ENCODE measurements at regions not wholly inside any gene's neighbourhood (a gene's known extent, or its start where the extent isn't known, plus 50 kb on each side); places are given as distances from the start of the nearest gene placed in this dataset.
"Not testable (repeated sequence)": the region's sequence is repeated elsewhere in the genome, so short reads cannot be mapped to it uniquely, and the experiment has no call there.

DNA sequence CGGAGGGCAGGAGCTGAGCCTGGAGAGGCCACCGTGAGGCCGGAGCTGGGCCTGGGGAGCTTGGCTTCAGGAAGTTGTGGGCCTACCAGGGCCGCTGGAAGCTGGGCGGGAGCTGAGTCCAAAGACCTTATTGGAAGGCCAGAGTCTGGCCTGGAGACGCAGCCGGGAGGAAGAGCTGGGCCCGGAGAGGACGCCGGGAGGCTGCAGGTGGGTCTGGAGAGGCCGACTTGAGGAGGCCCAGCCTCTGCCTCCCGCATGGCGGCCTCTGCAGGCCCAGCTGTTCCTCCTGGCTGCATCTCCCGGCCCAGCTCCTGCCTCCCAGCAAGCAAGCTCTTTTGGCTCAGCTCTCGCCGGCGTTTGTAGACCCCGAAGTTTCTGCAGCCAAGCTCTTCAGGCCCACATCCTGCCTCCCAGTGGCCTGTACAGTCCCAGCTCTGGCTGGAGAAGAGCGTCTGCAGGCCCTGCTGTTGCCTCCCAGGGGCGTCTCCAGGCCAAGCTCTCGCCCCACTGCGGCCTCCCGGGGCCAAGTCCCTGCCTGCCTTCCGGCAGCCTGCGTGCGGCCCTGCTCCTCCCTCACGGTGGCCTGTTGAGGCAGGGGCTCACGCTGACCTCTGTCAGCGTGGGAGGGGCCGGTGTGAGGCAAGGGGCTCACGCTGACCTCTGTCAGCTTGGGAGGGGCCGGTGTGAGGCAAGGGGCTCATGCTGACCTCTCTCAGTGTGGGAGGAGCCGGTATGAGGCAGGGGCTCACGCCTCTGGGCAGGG lies 70.4 kb upstream of the COBL start:
- H2AFZ ChIP-seq (ENCODE audit: low read length); H2BK120ac ChIP-seq (replicated peaks; ENCODE audit: low read depth, low read length); H3K4me2 ChIP-seq (ENCODE audit: insufficient read depth in 1 of 2, low read depth in 2 of 2, low read length in 2 of 2); H2BK5ac ChIP-seq (ENCODE audit: low read depth, low read length); H3K14ac ChIP-seq (ENCODE audit: insufficient read length); FAIRE-seq; H3K4ac ChIP-seq (replicated peaks; ENCODE audit: insufficient read length, low read depth, low read length); H4K5ac ChIP-seq (ENCODE audit: insufficient read length, low read depth, low read length); H3K23ac ChIP-seq (ENCODE audit: insufficient read length); H3K36me3 ChIP-seq (ENCODE audit: control insufficient read depth in 2 of 4, insufficient read depth in 4 of 4, low read length in 3 of 4); H4K91ac ChIP-seq (replicated peaks; ENCODE audit: insufficient read length, low read length); H2BK15ac ChIP-seq (ENCODE audit: low read length); POLR2A ChIA-PET (ENCODE audit: partially characterized antibody); H3K9ac ChIP-seq (replicated peaks in 1 of 4; ENCODE audit: extremely low read depth in 1 of 4, low read depth in 3 of 4, low read length in 3 of 4); H2BK20ac ChIP-seq (ENCODE audit: low read length); H3K27ac ChIP-seq (ENCODE audit: low read depth, low read length); H4K20me1 ChIP-seq (replicated peaks in 1 of 2; ENCODE audit: control insufficient read depth in 1 of 2, insufficient read depth in 2 of 2, low read length in 2 of 2); H3K4me1 ChIP-seq (replicated peaks in 1 of 4; ENCODE audit: control insufficient read depth in 3 of 4, insufficient read depth in 4 of 4, low read length in 3 of 4); H3K27me3 ChIP-seq (replicated peaks in 1 of 4; ENCODE audit: control insufficient read depth in 3 of 4, extremely low read depth in 1 of 4, insufficient read depth in 3 of 4, low read length in 3 of 4); H2BK12ac ChIP-seq (ENCODE audit: low read depth, low read length); H3K79me1 ChIP-seq (ENCODE audit: low read depth, low read length); H3K23me2 ChIP-seq (ENCODE audit: low read depth, low read length); H3K18ac ChIP-seq (ENCODE audit: extremely low read depth, low read length); H3K4me3 ChIP-seq (ENCODE audit: extremely low read depth in 1 of 4, insufficient read depth in 2 of 4, low read depth in 3 of 4, low read length in 4 of 4); DNase-seq (ENCODE audit: low read depth in 1 of 2, low spot score in 2 of 2); H3K9me3 ChIP-seq (ENCODE audit: insufficient read depth in 2 of 2, low read depth in 1 of 2, low read length in 1 of 2); H3K79me2 ChIP-seq (ENCODE audit: control insufficient read depth in 1 of 2, insufficient read depth in 2 of 2, low read length in 2 of 2); H2AK5ac ChIP-seq (ENCODE audit: low read depth, low read length); H3K56ac ChIP-seq (replicated peaks; ENCODE audit: insufficient read length, low read depth, low read length); H4K8ac ChIP-seq (ENCODE audit: extremely low read depth, insufficient read depth, low read length): not testable (repeated sequence)
- 85% methylated on average over 14 of the region's 34 CpGs; no CpG with 5 or more reads in 1 of the 2 experiments for WGBS, 2 experiments (ENCODE audit: extremely low coverage in 1 of 2, insufficient coverage in 1 of 2, insufficient read length in 1 of 2, insufficient replicate concordance in 2 of 2, low coverage in 1 of 2, low lambda C conversion rate in 2 of 2, missing lambda C conversion rate in 1 of 2)
- CTCF ChIA-PET (ENCODE audit: partially characterized antibody) = interaction anchor here (0.9 to 1.9 kb wide), 2 partner anchors 19 to 40 kb away, joined by 3 to 8 read pairs; no protein-coding TSS in a partner anchor

DNA sequence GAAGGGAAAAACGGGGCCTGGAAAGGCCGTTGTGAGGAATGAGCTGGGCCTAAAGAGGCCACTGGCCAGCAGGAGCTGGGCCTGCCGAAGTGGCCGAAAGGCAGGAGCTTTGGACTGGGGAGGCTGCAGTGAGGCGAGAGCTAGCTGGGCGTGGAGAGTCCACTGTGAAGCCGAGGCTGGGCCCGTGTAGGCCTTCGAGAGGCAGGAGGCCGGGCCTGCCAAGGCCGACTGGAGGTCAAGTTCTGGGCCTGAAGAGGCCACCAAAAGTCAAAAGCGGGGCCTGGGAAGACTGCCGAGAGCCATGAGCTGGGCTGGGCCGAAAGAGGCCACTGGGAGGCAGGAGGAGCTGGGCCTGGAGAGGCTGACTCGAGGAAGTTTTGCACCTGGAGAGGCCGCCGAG lies 69.6 kb upstream of the COBL start:
- WGBS, 2 experiments (ENCODE audit: extremely low coverage in 1 of 2, insufficient coverage in 1 of 2, insufficient read length in 1 of 2, insufficient replicate concordance in 2 of 2, low coverage in 1 of 2, low lambda C conversion rate in 2 of 2, missing lambda C conversion rate in 1 of 2) = 96% methylated on average over 12 of the region's 17 CpGs; no CpG with 5 or more reads in 1 of the 2 experiments
- FAIRE-seq; H2BK12ac ChIP-seq (ENCODE audit: low read depth, low read length); H2BK5ac ChIP-seq (ENCODE audit: low read depth, low read length); H4K5ac ChIP-seq (ENCODE audit: insufficient read length, low read depth, low read length); DNase-seq (ENCODE audit: low read depth in 1 of 2, low spot score in 2 of 2); H3K14ac ChIP-seq (ENCODE audit: insufficient read length); POLR2A ChIA-PET (ENCODE audit: partially characterized antibody); H3K79me1 ChIP-seq (ENCODE audit: low read depth, low read length); H3K27ac ChIP-seq (ENCODE audit: low read depth, low read length); H3K9ac ChIP-seq (replicated peaks in 1 of 4; ENCODE audit: extremely low read depth in 1 of 4, low read depth in 3 of 4, low read length in 3 of 4); H4K91ac ChIP-seq (replicated peaks; ENCODE audit: insufficient read length, low read length); H2AK5ac ChIP-seq (ENCODE audit: low read depth, low read length); H3K18ac ChIP-seq (ENCODE audit: extremely low read depth, low read length); H2BK20ac ChIP-seq (ENCODE audit: low read length); H3K4me1 ChIP-seq (replicated peaks in 1 of 4; ENCODE audit: control insufficient read depth in 3 of 4, insufficient read depth in 4 of 4, low read length in 3 of 4); H3K4me2 ChIP-seq (ENCODE audit: insufficient read depth in 1 of 2, low read depth in 2 of 2, low read length in 2 of 2); H3K4me3 ChIP-seq (ENCODE audit: extremely low read depth in 1 of 4, insufficient read depth in 2 of 4, low read depth in 3 of 4, low read length in 4 of 4); H3K36me3 ChIP-seq (ENCODE audit: control insufficient read depth in 2 of 4, insufficient read depth in 4 of 4, low read length in 3 of 4); H3K9me3 ChIP-seq (ENCODE audit: insufficient read depth in 2 of 2, low read depth in 1 of 2, low read length in 1 of 2); H3K56ac ChIP-seq (replicated peaks; ENCODE audit: insufficient read length, low read depth, low read length); H3K23ac ChIP-seq (ENCODE audit: insufficient read length); H3K27me3 ChIP-seq (replicated peaks in 1 of 4; ENCODE audit: control insufficient read depth in 3 of 4, extremely low read depth in 1 of 4, insufficient read depth in 3 of 4, low read length in 3 of 4); H2BK15ac ChIP-seq (ENCODE audit: low read length); H2BK120ac ChIP-seq (replicated peaks; ENCODE audit: low read depth, low read length); H2AFZ ChIP-seq (ENCODE audit: low read length); H3K23me2 ChIP-seq (ENCODE audit: low read depth, low read length); H4K20me1 ChIP-seq (replicated peaks in 1 of 2; ENCODE audit: control insufficient read depth in 1 of 2, insufficient read depth in 2 of 2, low read length in 2 of 2); H3K4ac ChIP-seq (replicated peaks; ENCODE audit: insufficient read length, low read depth, low read length); H3K79me2 ChIP-seq (ENCODE audit: control insufficient read depth in 1 of 2, insufficient read depth in 2 of 2, low read length in 2 of 2); H4K8ac ChIP-seq (ENCODE audit: extremely low read depth, insufficient read depth, low read length): not testable (repeated sequence)
- CTCF ChIA-PET (ENCODE audit: partially characterized antibody) = interaction anchor here (0.6 to 1.9 kb wide), 3 partner anchors 18 to 41 kb away, joined by 3 to 8 read pairs (median 3); no protein-coding TSS in a partner anchor

All from H1 (cell line).